ENCODE measurements at regions not wholly inside any gene's neighbourhood (a gene's known extent, or its start where the extent isn't known, plus 50 kb on each side); places are given as distances from the start of the nearest gene placed in this dataset.

DNA sequence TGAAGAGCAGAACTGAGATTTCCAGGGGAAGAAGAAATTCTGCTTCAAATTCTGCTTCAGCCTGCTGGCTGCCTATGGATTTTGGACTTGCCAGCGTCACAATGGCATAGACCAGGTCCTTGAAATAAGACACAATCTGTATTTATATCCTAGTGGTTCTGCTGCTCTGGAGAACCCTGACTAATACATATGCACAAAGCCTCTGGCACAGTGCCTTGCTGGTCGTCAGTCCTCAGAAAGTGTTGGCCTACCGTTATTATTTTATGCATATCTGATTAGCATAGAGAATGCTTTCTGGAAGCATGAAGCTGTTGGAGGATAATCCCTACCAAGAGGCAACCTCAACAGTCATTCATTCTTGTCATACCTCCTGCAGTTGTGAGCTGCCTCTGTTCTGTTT lies 213.7 kb downstream of the B3GLCT start:
- no peak overlapping the region for H3K4me3 ChIP-seq (ENCODE audit: low read depth, low read length)
- DNase-seq (ENCODE audit: low read depth) = no peak
- TF ChIP-seq, protein P1, sequence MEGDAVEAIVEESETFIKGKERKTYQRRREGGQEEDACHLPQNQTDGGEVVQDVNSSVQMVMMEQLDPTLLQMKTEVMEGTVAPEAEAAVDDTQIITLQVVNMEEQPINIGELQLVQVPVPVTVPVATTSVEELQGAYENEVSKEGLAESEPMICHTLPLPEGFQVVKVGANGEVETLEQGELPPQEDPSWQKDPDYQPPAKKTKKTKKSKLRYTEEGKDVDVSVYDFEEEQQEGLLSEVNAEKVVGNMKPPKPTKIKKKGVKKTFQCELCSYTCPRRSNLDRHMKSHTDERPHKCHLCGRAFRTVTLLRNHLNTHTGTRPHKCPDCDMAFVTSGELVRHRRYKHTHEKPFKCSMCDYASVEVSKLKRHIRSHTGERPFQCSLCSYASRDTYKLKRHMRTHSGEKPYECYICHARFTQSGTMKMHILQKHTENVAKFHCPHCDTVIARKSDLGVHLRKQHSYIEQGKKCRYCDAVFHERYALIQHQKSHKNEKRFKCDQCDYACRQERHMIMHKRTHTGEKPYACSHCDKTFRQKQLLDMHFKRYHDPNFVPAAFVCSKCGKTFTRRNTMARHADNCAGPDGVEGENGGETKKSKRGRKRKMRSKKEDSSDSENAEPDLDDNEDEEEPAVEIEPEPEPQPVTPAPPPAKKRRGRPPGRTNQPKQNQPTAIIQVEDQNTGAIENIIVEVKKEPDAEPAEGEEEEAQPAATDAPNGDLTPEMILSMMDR (conservative IDR thresholded peaks at IDR 0.05; ENCODE audit: low read depth, low read length) = no peak

GRCh38 chr13:31416066-31416465 lies 216.3 kb downstream of the B3GLCT start:
- TF ChIP-seq, protein P1 (conservative IDR thresholded peaks at IDR 0.05; ENCODE audit: low read depth, low read length) = no peak
- no peak for DNase-seq (ENCODE audit: low read depth)
- H3K4me3 ChIP-seq (ENCODE audit: low read depth, low read length) = no peak overlapping the region

DNA sequence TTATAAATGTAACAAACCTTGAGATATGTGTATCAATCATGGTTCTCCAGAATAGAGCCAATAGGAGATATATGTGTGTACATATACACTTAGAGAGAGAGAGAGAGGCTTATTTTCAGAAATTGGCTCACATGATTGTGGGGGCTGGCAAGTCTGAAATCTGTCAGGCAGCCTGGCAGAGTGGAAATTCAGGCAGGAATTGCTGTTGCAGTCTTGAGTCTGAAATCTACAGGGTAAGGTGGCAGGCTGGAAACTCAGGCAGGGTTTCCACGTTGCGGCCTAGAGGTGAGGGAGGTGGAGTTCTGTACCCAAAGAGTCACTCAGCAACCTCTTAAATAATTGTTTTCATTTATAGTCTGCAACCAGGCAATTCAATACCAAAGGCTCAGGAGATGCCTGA lies 218.4 kb downstream of the B3GLCT start:
- no peak overlapping the region for H3K4me3 ChIP-seq (ENCODE audit: low read depth, low read length)
- DNase-seq (ENCODE audit: low read depth) = no peak
- TF ChIP-seq, protein P1 (conservative IDR thresholded peaks at IDR 0.05; ENCODE audit: low read depth, low read length) = no peak

- no peak for DNase-seq (ENCODE audit: low read depth)
- TF ChIP-seq, protein P1 (conservative IDR thresholded peaks at IDR 0.05; ENCODE audit: low read depth, low read length) = no peak
- no peak overlapping the region for H3K4me3 ChIP-seq (ENCODE audit: low read depth, low read length)
These were observed 222.0 kb downstream of the B3GLCT start for GRCh38 chr13:31421756-31422155.

- TF ChIP-seq, protein P1 (conservative IDR thresholded peaks at IDR 0.05; ENCODE audit: low read depth, low read length) = peak; percentile 99
- no peak overlapping the region for H3K4me3 ChIP-seq (ENCODE audit: low read depth, low read length)
- peak; percentile 15 for DNase-seq (ENCODE audit: low read depth)
These were observed 224.5 kb downstream of the B3GLCT start for GRCh38 chr13:31424130-31424729.

DNA sequence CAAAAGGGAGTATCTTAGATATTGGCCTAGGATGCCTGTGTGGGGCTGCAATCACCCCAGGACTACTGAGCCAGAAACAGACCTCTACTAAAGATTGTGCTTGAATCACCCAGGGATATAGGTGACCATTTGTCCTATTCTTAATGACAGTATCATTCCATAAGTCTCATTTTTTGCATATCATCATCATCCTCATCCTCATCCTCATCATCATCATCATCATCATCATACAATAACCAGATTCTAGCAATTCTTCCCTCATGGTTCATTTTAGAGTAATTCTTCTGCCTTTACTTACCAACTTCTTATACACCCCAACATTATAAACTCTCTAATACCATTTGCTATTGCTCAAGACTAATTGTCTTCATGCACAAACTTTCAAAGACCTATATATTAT lies 226.6 kb downstream of the B3GLCT start:
- TF ChIP-seq, protein P1 (conservative IDR thresholded peaks at IDR 0.05; ENCODE audit: low read depth, low read length) = no peak
- no peak overlapping the region for H3K4me3 ChIP-seq (ENCODE audit: low read depth, low read length)
- no peak for DNase-seq (ENCODE audit: low read depth)

Measured in epithelial cell of proximal tubule (primary cell).